ENCODE measurements at regions not wholly inside any gene's neighbourhood (a gene's known extent, or its start where the extent isn't known, plus 50 kb on each side); places are given as distances from the start of the nearest gene placed in this dataset.

- Histone ChIP-seq H3K9ac (ENCODE audit: low read length in 3 of 3) (no peak overlapping the region), H3K36me3 (ENCODE audit: control insufficient read depth in 2 of 3, insufficient read depth in 3 of 3, low read length in 3 of 3) (no peaks in the 10 kb centered on the region), H3K9me3 (ENCODE audit: control insufficient read depth in 2 of 3, insufficient read depth in 1 of 3, low read length in 3 of 3) (no peaks in the 10 kb centered on the region), H3K4me3 (ENCODE audit: low read length in 3 of 3) (no peak overlapping the region), H3K27ac (ENCODE audit: low read depth in 2 of 2, low read length in 2 of 2) (no peak overlapping the region), H3K27me3 (ENCODE audit: control insufficient read depth, insufficient read depth, low read length) (no peaks in the 10 kb centered on the region), H3K4me1 (ENCODE audit: control insufficient read depth in 2 of 3, insufficient read depth in 2 of 3, low read depth in 1 of 3, low read length in 3 of 3) (no peaks in the 10 kb centered on the region)
- TF ChIP-seq, protein P1, sequence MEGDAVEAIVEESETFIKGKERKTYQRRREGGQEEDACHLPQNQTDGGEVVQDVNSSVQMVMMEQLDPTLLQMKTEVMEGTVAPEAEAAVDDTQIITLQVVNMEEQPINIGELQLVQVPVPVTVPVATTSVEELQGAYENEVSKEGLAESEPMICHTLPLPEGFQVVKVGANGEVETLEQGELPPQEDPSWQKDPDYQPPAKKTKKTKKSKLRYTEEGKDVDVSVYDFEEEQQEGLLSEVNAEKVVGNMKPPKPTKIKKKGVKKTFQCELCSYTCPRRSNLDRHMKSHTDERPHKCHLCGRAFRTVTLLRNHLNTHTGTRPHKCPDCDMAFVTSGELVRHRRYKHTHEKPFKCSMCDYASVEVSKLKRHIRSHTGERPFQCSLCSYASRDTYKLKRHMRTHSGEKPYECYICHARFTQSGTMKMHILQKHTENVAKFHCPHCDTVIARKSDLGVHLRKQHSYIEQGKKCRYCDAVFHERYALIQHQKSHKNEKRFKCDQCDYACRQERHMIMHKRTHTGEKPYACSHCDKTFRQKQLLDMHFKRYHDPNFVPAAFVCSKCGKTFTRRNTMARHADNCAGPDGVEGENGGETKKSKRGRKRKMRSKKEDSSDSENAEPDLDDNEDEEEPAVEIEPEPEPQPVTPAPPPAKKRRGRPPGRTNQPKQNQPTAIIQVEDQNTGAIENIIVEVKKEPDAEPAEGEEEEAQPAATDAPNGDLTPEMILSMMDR (IDR thresholded peaks at IDR 0.05; ENCODE audit: borderline replicate concordance, extremely low read depth, insufficient read depth), result no peak
- intact Hi-C loops (cut with DNase I), result no loop called here
- DNase-seq (no peak), FAIRE-seq (no peak)
These were observed 352.6 kb downstream of the TBC1D4 start for GRCh38 chr13:75129331-75129730.

DNA sequence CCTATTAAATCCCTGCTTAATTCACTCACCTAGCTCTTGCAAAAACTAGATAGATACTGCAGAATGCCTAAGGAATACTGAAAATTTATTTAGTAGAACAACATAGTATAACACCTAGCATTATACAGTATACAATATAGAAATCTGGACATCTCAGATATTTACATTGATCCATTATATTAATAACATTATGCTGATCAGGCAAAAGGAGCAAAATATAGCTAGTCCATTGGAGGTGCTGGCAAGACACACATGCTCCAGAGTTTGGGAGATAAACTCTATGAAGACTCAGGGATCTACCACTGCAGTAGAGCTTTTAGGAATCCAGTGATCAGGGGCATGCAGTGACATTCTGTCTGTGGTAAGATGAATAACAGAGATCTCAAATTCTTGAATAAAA is 357.6 kb downstream of the TBC1D4 start:
- TF ChIP-seq, protein P1 (IDR thresholded peaks at IDR 0.05; ENCODE audit: borderline replicate concordance, extremely low read depth, insufficient read depth), result no peak
- Histone ChIP-seq H3K36me3 (ENCODE audit: control insufficient read depth in 2 of 3, insufficient read depth in 3 of 3, low read length in 3 of 3) (no peaks in the 10 kb centered on the region), H3K4me1 (ENCODE audit: control insufficient read depth in 2 of 3, insufficient read depth in 2 of 3, low read depth in 1 of 3, low read length in 3 of 3) (no peaks in the 10 kb centered on the region), H3K9ac (ENCODE audit: low read length in 3 of 3) (no peak overlapping the region), H3K9me3 (ENCODE audit: control insufficient read depth in 2 of 3, insufficient read depth in 1 of 3, low read length in 3 of 3) (no peaks in the 10 kb centered on the region), H3K27me3 (ENCODE audit: control insufficient read depth, insufficient read depth, low read length) (no peaks in the 10 kb centered on the region), H3K4me3 (ENCODE audit: low read length in 3 of 3) (no peak overlapping the region), H3K27ac (ENCODE audit: low read depth in 2 of 2, low read length in 2 of 2) (no peak overlapping the region)
- DNase-seq (no peak), FAIRE-seq (no peak)
- intact Hi-C loops (cut with DNase I), result no loop called here

GRCh38 chr13:75123428-75123827 is 358.5 kb downstream of the TBC1D4 start:
- H3K9ac ChIP-seq (ENCODE audit: low read length in 3 of 3), result no peak overlapping the region
- H3K27me3 ChIP-seq (ENCODE audit: control insufficient read depth, insufficient read depth, low read length), result no peaks in the 10 kb centered on the region
- no peaks in the 10 kb centered on the region for H3K9me3 ChIP-seq (ENCODE audit: control insufficient read depth in 2 of 3, insufficient read depth in 1 of 3, low read length in 3 of 3)
- H3K4me3 ChIP-seq (ENCODE audit: low read length in 3 of 3), result no peak overlapping the region
- TF ChIP-seq, protein P1 (IDR thresholded peaks at IDR 0.05; ENCODE audit: borderline replicate concordance, extremely low read depth, insufficient read depth), result no peak
- DNase-seq, result no peak
- H3K27ac ChIP-seq (ENCODE audit: low read depth in 2 of 2, low read length in 2 of 2), result no peak overlapping the region
- no peaks in the 10 kb centered on the region for H3K4me1 ChIP-seq (ENCODE audit: control insufficient read depth in 2 of 3, insufficient read depth in 2 of 3, low read depth in 1 of 3, low read length in 3 of 3)
- no peaks in the 10 kb centered on the region for H3K36me3 ChIP-seq (ENCODE audit: control insufficient read depth in 2 of 3, insufficient read depth in 3 of 3, low read length in 3 of 3)
- intact Hi-C loops (cut with DNase I), result no loop called here
- FAIRE-seq, result no peak

DNA sequence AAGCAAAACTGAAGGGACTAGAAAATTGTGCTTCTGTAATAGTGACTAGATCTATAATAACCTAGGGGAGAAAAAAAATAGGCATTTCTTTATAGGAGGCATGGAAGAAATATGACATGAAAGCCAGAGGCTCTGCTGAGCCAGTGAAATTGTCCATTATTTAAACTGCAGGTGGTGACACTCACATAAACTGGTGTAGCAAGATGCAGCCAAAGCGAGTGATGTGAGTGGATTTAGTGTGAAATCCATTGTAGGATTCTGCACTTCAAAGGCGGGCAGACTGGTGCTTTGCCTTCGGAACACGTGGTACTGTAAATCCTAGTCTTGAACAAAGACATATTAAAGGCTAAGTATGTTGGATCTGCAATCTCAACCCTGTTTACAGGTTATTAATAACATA is 361.9 kb downstream of the TBC1D4 start:
- Histone ChIP-seq H3K9me3 (ENCODE audit: control insufficient read depth in 2 of 3, insufficient read depth in 1 of 3, low read length in 3 of 3) (no peaks in the 10 kb centered on the region), H3K27ac (ENCODE audit: low read depth in 2 of 2, low read length in 2 of 2) (no peak overlapping the region), H3K9ac (ENCODE audit: low read length in 3 of 3) (no peak overlapping the region), H3K27me3 (ENCODE audit: control insufficient read depth, insufficient read depth, low read length) (no peaks in the 10 kb centered on the region), H3K4me1 (ENCODE audit: control insufficient read depth in 2 of 3, insufficient read depth in 2 of 3, low read depth in 1 of 3, low read length in 3 of 3) (no peaks in the 10 kb centered on the region), H3K36me3 (ENCODE audit: control insufficient read depth in 2 of 3, insufficient read depth in 3 of 3, low read length in 3 of 3) (no peaks in the 10 kb centered on the region), H3K4me3 (ENCODE audit: low read length in 3 of 3) (no peak overlapping the region)
- DNase-seq (no peak), FAIRE-seq (no peak)
- TF ChIP-seq, protein P1 (IDR thresholded peaks at IDR 0.05; ENCODE audit: borderline replicate concordance, extremely low read depth, insufficient read depth), result no peak
- intact Hi-C loops (cut with DNase I), result no loop called here
